ENCODE measurements at regions not wholly inside any gene's neighbourhood (a gene's known extent, or its start where the extent isn't known, plus 50 kb on each side); places are given as distances from the start of the nearest gene placed in this dataset.

- DNase-seq (ENCODE audit: low read depth): no peak
Observed at GRCh38 chr2:107383691-107384090, 443.0 kb upstream of the RGPD4 start.

- no peak for DNase-seq (ENCODE audit: low read depth)
Observed at GRCh38 chr2:107384422-107384821, 442.3 kb upstream of the RGPD4 start.

DNA sequence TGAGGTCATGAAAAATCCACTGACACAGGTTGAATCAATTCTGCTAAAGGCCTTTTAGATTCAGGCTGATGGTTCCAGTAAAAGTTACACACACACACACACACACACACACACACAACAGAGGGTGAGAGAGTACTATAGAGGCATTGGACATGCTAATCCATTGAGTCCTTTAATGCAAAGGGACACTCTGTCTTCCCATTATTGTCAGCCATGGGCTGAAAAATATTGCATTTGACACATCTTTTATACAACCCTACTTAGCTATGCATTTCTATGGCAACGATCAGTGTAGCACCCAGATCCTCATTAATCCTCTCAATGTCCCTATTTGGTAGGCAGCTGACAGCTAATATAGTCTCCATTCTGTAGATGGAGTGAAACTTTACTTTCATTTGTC, 440.8 kb upstream of the RGPD4 start:
- DNase-seq (ENCODE audit: low read depth): no peak

GRCh38 chr2:107392241-107392704, 434.4 kb upstream of the RGPD4 start:
- no peak for DNase-seq (ENCODE audit: low read depth)

DNA sequence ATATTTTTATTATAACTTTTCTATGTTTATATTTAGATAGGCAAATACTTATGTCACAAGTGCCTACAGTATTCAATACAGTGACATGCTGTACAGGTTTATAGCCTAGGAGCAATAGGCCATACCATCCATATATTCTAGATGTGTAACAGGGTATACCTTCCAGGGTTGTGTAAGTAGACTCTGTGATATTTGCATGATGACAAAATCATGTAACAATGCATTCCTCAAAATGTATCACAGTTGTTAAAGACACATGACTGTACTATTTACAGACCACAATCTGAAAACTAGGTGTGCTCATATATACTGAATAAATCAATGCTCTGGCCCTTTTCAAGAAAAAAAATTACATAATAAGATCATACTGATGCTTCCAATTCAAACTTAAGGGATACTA, 433.2 kb upstream of the RGPD4 start:
- peak; percentile 34 for DNase-seq (ENCODE audit: low read depth)

GRCh38 chr2:107398683-107399082, 428.0 kb upstream of the RGPD4 start:
- no peak for DNase-seq (ENCODE audit: low read depth)

GRCh38 chr2:107402330-107402729, 424.4 kb upstream of the RGPD4 start:
- DNase-seq (ENCODE audit: low read depth): no peak

DNA sequence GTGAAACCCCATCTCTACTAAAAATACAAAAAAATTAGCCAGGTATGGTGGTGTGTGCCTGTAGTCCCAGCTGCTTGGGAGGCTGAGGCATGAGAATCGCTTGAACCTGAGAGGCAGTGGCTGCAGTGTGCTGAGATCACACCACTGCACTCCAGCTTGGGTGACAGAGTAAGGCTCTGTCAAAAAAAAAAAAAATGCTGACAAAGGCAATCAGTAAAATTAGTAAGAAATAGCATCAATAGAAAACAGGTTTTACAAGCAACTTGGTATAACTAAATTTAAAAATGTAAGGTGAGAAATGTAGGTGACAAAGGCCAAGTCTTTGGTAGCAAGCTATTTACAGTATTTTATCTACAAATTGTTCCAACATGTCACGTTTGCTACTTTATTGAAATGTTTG, 421.4 kb upstream of the RGPD4 start:
- no peak for DNase-seq (ENCODE audit: low read depth)

DNA sequence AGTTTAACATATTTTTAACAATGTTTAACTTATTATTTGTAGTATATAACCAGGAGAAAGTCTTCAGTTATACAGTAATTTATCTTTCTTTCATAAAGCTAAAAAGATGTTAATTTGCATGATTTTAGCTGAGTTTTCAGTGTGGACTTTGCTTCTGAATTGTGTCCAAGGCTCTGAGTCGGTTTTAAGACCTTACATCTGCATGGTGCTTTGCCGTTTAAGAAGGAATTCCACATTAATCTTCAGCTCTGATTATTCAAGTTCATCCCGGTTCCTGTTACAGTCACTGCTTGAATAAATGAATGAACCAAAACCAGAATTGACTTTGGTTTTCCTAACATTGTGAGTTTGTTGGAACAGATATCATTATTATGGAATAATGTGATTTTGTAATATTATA, 419.7 kb upstream of the RGPD4 start:
- no peak for DNase-seq (ENCODE audit: low read depth)

DNA sequence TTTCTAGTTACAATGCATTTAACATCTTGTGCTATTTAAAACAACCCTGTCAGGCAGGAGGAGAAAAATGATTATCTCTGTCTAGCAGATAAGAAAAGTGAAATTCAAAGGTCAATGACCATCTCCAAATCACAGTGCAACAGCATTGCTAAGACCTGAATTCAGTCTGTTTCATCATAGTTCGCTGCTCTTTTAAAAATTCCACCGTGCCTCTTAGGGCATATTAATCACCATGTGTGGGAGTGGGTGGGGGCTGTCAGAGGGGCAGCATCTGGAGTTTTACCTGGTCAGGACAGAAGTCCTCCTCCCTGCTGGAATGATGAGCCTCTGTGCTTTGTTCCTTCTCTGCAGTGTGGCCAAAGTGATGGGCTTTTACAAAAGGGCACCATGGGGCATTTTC, 418.7 kb upstream of the RGPD4 start:
- DNase-seq (ENCODE audit: low read depth): no peak

DNA sequence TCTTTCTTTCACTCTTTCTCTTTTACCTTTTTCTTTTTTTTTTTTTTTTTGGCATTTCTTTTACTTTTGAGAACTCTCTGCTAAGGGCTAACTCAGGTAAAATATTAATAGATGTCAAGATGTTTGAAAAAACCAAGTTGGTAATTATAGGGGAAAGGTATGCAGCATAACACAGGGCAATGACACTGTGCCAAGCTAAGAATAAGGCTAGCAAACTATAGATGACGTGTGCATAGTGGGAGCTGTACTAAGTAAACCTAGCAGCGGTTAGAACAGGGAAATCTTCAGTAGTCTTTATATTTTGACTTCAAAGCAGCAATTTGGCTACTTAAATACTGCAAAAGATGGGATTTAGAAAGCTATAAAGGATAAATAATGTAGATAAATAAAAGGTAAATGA, 415.4 kb upstream of the RGPD4 start:
- no peak for DNase-seq (ENCODE audit: low read depth)

DNA sequence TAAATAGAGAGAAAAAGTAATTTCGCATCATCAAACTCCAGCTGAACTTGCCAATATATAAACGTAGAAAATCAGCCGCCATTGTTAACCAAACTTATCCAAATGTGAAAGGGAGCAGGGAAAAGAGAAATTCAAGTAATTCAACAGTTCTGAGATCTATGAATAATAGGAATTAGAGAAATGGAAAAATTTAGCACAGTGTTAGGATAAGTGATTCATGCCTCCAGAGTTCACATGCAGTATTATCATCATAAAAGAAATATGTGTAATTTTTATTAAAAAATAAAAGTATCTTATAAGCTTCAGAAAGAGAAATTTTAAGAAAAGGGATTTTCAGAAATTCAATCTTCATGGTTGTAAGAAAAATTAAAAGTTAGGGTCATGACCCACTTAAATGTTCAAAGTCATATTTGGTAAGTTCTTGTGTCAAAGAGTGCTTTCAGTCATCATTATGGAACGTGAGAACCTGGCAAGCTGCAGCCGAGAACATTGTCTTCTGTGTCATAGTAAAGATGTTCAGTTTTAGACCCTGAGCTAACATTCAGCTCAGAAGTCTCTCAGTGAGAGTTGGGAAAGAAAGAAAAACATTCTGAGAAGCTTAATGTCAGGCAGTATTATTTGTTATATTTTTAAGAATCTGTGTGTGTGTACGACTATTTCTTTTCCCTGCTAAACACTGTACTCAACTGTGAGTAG, 414.3 kb upstream of the RGPD4 start:
- DNase-seq (ENCODE audit: low read depth): no peak

DNA sequence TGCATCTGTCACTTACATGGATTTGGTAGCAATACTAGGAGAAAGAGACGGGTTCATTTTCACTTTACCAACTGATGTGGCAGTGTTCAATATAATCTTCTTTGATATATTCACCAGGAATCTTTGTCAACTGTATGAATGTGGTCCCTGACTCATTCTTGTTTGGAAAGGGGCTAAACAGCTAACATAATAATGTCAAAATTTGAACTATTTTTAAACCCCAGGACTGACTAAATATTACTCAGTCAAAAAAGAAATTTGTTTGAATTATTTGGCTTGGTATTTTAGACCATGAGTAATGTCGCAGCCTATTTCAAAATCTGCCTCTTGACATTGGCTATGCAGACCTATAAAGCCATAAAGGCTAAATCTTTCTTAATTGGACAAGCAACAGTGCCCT, 413.7 kb upstream of the RGPD4 start:
- DNase-seq (ENCODE audit: low read depth): peak; percentile 63

DNA sequence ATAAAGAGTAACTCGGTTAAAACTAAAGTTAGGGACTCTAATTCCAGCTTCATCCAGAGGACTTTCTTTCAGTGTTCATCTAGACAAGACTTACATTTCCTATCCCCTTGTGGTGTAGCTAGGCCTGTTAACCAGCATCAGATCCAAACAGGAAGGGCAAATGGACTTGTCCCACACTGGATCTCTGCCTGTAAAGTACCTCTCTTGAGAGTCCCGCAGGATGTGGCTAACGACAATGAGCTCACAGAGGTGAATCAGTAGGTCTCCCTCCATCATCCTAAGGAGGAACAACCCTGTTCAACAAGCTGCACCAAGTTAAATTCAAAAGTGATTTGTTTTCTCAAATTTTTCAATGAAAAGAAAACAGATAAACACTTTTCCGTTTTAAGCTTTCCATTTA, 412.3 kb upstream of the RGPD4 start:
- DNase-seq (ENCODE audit: low read depth): no peak

DNA sequence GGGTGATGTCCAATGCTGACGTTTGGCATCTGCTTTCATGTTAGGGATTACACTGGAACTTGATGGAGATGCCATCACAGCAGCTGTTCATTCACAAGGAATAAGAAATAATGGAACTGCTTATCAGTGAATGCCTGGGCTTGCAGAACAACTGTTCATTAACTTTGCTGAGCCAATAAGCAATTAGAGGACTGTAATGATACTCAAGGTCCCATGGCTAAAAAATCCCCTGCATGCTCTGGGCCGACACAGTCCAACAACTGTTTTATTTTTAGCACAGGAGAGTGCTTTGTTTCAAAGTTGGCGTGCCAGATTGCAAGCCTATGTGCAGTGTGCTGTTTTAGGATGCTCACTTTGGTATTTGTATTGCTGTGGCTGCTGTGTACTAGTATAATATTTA, 408.0 kb upstream of the RGPD4 start:
- DNase-seq (ENCODE audit: low read depth): no peak

DNA sequence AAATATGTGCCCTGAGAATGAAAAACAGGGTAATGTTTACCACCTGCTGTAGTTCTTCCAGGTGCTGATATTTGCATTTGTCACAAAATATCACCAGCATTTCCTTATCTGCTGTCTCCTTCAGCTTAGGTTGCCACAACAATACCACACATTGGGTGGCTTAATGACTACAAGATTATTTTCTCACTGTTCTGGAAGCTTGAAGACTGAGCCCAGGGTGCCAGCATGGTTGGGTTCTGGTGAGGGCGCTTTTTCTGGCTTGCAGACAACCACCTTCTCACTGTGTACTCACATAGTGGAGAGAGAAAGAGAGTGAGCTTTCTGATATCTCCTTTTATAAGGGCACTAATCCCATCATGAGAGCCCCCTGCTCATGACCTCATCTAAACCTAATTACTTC, 407.5 kb upstream of the RGPD4 start:
- DNase-seq (ENCODE audit: low read depth): no peak

DNA sequence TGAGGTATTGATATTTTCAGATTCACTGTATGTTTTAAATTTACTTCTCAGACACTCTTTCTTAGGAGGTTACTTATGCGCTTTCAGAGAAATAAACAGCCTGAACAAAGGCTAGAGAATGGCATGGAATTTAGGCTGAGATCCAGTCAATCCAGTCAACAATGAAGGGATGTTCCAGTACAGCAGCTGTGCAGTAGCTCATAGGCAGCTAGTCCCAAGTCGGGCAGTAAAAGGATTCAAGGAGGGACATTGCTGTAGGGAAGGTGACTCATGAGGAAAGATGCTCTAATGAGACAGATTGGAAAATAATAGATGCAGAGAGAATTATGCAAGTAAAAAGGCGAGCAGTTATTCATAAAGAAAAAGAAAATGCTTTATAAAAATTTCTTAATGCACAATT, 397.9 kb upstream of the RGPD4 start:
- no peak for DNase-seq (ENCODE audit: low read depth)

DNA sequence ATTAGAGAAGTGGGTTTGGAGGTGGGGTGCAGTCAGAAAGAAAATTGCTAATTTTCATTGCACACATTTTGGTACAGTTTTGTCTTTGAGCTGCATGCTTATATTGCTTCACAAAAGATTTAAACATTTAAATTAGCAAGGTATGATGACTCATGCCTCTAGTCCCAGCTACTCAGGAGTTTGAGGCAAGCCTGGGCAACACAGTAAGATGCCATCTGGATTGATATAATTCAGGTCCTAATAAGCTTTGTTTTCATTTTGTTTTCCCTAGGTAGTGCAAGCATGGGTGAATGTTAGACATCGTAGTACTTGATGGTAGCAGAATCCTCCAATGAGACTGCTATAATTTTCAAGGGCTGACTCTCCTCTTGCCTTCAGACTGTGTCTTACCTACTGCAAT, 396.7 kb upstream of the RGPD4 start:
- DNase-seq (ENCODE audit: low read depth): no peak

DNA sequence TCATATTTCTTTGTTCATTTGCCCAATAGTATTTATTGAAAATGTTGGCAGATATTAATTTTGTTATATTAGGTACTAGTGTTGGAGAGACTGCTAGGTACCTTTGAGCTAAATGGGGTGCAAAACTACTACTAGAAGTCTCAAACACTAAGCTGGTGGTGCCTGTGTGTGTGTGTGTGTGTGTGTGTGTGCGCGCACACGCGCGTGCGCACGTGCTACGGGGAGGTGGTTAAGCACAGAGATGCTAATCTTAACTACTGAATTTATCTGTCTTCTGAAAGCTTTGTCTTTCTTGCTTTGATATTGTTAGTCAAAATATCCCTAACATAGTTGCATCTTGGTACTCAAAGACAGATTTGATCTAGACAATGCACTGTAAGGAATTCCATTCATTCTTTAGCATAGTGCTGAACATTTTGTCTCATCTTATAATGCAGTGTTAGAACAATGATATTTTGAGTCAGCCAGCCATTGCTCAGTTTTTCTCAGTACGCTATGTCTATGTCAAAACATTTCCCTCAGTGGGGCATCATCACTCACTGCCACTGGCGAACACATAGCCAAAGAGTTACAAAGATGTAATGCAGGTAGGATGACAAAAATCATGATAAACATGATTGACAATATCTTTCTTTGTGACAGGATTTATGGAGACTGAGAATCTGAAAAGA, 396.0 kb upstream of the RGPD4 start:
- no peak for DNase-seq (ENCODE audit: low read depth)

- no peak for DNase-seq (ENCODE audit: low read depth)
Observed at GRCh38 chr2:107436281-107436680, 390.4 kb upstream of the RGPD4 start.

GRCh38 chr2:107437265-107437664, 389.4 kb upstream of the RGPD4 start:
- no peak for DNase-seq (ENCODE audit: low read depth)

DNA sequence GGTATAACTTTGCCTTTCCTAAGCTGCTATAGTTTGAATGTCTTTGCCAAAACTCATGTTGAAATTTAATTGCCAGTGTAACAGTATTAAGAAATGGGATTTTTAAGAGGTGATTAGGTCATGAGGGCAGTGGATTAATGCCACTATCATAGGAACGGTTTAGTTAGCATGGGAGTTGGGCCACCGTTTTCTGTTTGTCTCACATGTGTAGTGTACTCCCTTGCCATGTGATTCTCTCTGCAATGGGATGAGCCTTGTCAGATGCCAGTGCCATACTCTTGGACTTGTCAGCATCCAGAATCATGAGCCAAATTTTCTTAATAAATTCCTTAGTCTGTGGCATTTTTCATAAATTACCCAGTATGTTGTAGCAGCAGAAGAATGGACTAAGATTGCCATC, 388.9 kb upstream of the RGPD4 start:
- no peak for DNase-seq (ENCODE audit: low read depth)

DNA sequence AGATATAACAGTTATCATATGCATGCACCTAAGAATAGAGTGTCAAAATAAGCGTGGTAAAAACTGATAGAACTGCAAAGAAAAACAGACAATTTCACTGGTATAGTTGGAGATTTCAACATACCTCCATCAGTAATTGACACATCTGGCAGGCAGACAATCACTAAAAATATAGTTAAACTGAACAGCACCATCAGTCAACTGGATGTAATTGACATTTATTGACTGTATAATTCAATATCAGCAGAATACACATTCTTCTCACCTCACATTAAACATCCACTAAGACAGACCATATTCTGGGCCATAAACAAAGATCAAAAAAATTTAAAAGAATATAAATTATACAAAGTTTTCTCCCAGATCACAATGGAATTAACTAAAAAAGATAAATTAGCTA, 378.5 kb upstream of the RGPD4 start:
- no peak for DNase-seq (ENCODE audit: low read depth)

GRCh38 chr2:107461301-107461700, 365.4 kb upstream of the RGPD4 start:
- DNase-seq (ENCODE audit: low read depth): no peak

Measured in HS-5 (cell line).